Uterus (tissue), 3 donors: ENCODE measurements at regions not wholly inside any gene's neighbourhood (a gene's known extent, or its start where the extent isn't known, plus 50 kb on each side); places are given as distances from the start of the nearest gene placed in this dataset.

Experiments used
- DNase-seq, 2 donors: peaks; one replicate each; pipeline ENCODE4 v3.0.0-alpha.2; 2019 to 2020
- H3K27ac ChIP-seq, 2 donors: fragments of 200-600 bp; sonication (generic); 1 replicate in 1 of 2; 2 replicates in 1 of 2; pipeline ENCODE4 v1.5.1; 2016 to 2018
- H3K27me3 ChIP-seq, 2 donors: fragments of 200-600 bp; sonication (generic); one replicate each; pipeline ENCODE4 v1.5.1; 2018 to 2019; ENCODE audit warnings: control low read depth in 1 of 2
- H3K36me3 ChIP-seq, 2 donors: fragments of 200-600 bp; sonication (generic); one replicate each; pipeline ENCODE4 v1.5.1; 2019; ENCODE audit warnings: control low read depth in 1 of 2
- H3K4me1 ChIP-seq, 2 donors: fragments of 200-600 bp; sonication (generic); one replicate each; pipeline ENCODE4 v1.5.1; 2018 to 2019; ENCODE audit warnings: control low read depth in 1 of 2
- H3K4me3 ChIP-seq, 2 donors: fragments of 200-600 bp; sonication (generic); 1 replicate in 1 of 2; 2 replicates in 1 of 2; pipeline ENCODE4 v1.5.1; 2018 to 2019; ENCODE audit warnings: mild to moderate bottlenecking in 1 of 2
- H3K9me3 ChIP-seq, 2 donors: fragments of 200-600 bp; sonication (generic); one replicate each; pipeline ENCODE4 v1.5.1; 2019; ENCODE audit warnings: control low read depth in 1 of 2
- CTCF ChIP-seq, 4 experiments: fragments of 200-600 bp in 2 of 4; fragments of 450-650 bp in 2 of 4; sonication (generic) in 2 of 4; IDR thresholded peaks; one replicate each; pipeline ENCODE4 v1.5.1; 2016 to 2019; ENCODE audit warnings: antibody characterized with exemption in 4 of 4, mild to moderate bottlenecking in 2 of 4, moderate library complexity in 1 of 4
- POLR2A ChIP-seq, 2 donors: fragments of 450-650 bp; IDR thresholded peaks; one replicate each; pipeline ENCODE4 v1.6.1; 2016; ENCODE audit warnings: antibody characterized with exemption in 2 of 2, mild to moderate bottlenecking in 1 of 2, moderate library complexity in 1 of 2
- intact Hi-C: fragments of 100-400 bp; cut with DNase I; formaldehyde crosslinking; loops from one replicate; pipeline ENCODE4 v1.15.1; 2023; ENCODE audit warnings: low total_unique reads
- donor health status: DM: yes; HTN: yes; CAD: no.

- intact Hi-C loops = no loop called here
- H3K36me3 ChIP-seq = no peaks in the 10 kb centered on the region
- DNase-seq = no peak
- no peak for TF ChIP-seq CTCF (IDR thresholded peaks at IDR 0.05)
- TF ChIP-seq POLR2A (IDR thresholded peaks at IDR 0.05) = no peak
- H3K27ac ChIP-seq = no peak overlapping the region
- no peaks in the 10 kb centered on the region for H3K27me3 ChIP-seq
- no peaks in the 10 kb centered on the region for H3K4me1 ChIP-seq
- H3K9me3 ChIP-seq = no peaks in the 10 kb centered on the region
- H3K4me3 ChIP-seq = no peak overlapping the region
These were observed 59.2 kb upstream of the TMEM47 start for GRCh38 chrX:34716302-34716701.

- Histone ChIP-seq H3K4me1 (no peaks in the 10 kb centered on the region), H3K9me3 (no peaks in the 10 kb centered on the region), H3K4me3 (no peak overlapping the region), H3K27me3 (no peaks in the 10 kb centered on the region), H3K36me3 (no peaks in the 10 kb centered on the region), H3K27ac (no peak overlapping the region)
- no peak for TF ChIP-seq CTCF (IDR thresholded peaks at IDR 0.05)
- TF ChIP-seq POLR2A (IDR thresholded peaks at IDR 0.05) = no peak
- no peak for DNase-seq
- intact Hi-C loops = no loop called here
These were observed 77.3 kb upstream of the TMEM47 start for GRCh38 chrX:34734383-34734782.

- TF ChIP-seq CTCF (IDR thresholded peaks at IDR 0.05) (no peak), POLR2A (IDR thresholded peaks at IDR 0.05) (no peak)
- Histone ChIP-seq H3K4me3 (no peak overlapping the region), H3K36me3 (no peaks in the 10 kb centered on the region), H3K9me3 (no peaks in the 10 kb centered on the region), H3K27ac (no peak overlapping the region), H3K4me1 (no peaks in the 10 kb centered on the region), H3K27me3 (no peaks in the 10 kb centered on the region)
- no peak for DNase-seq
- intact Hi-C loops = no loop called here
These were observed 87.4 kb upstream of the TMEM47 start for GRCh38 chrX:34744521-34744920.

- intact Hi-C loops = no loop called here
- no peaks in the 10 kb centered on the region for H3K36me3 ChIP-seq
- no peaks in the 10 kb centered on the region for H3K4me1 ChIP-seq
- H3K4me3 ChIP-seq = no peak overlapping the region
- DNase-seq = no peak
- TF ChIP-seq POLR2A (IDR thresholded peaks at IDR 0.05) = no peak
- no peak for TF ChIP-seq CTCF (IDR thresholded peaks at IDR 0.05)
- no peak overlapping the region for H3K27ac ChIP-seq
- no peaks in the 10 kb centered on the region for H3K27me3 ChIP-seq
- H3K9me3 ChIP-seq = no peaks in the 10 kb centered on the region
These were observed 92.8 kb upstream of the TMEM47 start for GRCh38 chrX:34749896-34750295.

GRCh38 chrX:34764852-34765361 lies 107.8 kb upstream of the TMEM47 start:
- H3K27me3 ChIP-seq = peaks cover 0 to 5% of the 10 kb centered on the region in 2 donors
- TF ChIP-seq POLR2A (IDR thresholded peaks at IDR 0.05) (no peak), CTCF (IDR thresholded peaks at IDR 0.05) (no peak)
- no peaks in the 10 kb centered on the region for H3K4me1 ChIP-seq
- no peak overlapping the region for H3K4me3 ChIP-seq
- H3K36me3 ChIP-seq = no peaks in the 10 kb centered on the region
- intact Hi-C loops = no loop called here
- H3K27ac ChIP-seq = no peak overlapping the region
- H3K9me3 ChIP-seq = no peaks in the 10 kb centered on the region
- no peak for DNase-seq
